Activated naive CD4-positive, alpha-beta T cell treated with anti-CD3 and anti-CD28 coated beads, Interleukin-2, amount 10 ng/mL, durations not matched to agents 7 days and 5 days (primary cell): ENCODE measurements at regions not wholly inside any gene's neighbourhood (a gene's known extent, or its start where the extent isn't known, plus 50 kb on each side); places are given as distances from the start of the nearest gene placed in this dataset.
"Not testable (repeated sequence)": the region's sequence is repeated elsewhere in the genome, so short reads cannot be mapped to it uniquely, and the experiment has no call there.

Experiments used
- CTCF ChIA-PET: fragments of 350-600 bp; sonication (Branson Sonifier 250); formaldehyde crosslinking; loops from one replicate; lab custom pipeline; 2021; ENCODE audit warnings: antibody characterized with exemption; lab: Charles Lee
- DNase-seq: peaks from one replicate; pipeline ENCODE4 v3.0.0-alpha.2; 2020
- H3K27ac Mint-ChIP-seq: one replicate; pipeline ENCODE4 v1.8.0; 2021; ENCODE audit warnings: mild to moderate bottlenecking, moderate library complexity, mixed read lengths
- H3K27me3 Mint-ChIP-seq: one replicate; pipeline ENCODE4 v1.8.0; 2021; ENCODE audit warnings: mild to moderate bottlenecking, mixed read lengths
- H3K36me3 Mint-ChIP-seq: one replicate; pipeline ENCODE4 v1.8.0; 2021; ENCODE audit warnings: mixed read lengths
- H3K4me1 Mint-ChIP-seq: one replicate; pipeline ENCODE4 v1.8.0; 2021; ENCODE audit warnings: mixed read lengths
- H3K4me3 Mint-ChIP-seq: one replicate; pipeline ENCODE4 v1.8.0; 2021; ENCODE audit warnings: mild to moderate bottlenecking, moderate library complexity, mixed read lengths
- H3K9me3 Mint-ChIP-seq: one replicate; pipeline ENCODE4 v1.8.0; 2021; ENCODE audit warnings: mixed read lengths

GRCh38 chr15:100726421-100727190 lies 124.2 kb downstream of the ASB7 start:
- Mint-ChIP-seq H3K4me1 (no peaks in the 10 kb centered on the region), H3K36me3 (no peaks in the 10 kb centered on the region), H3K27me3 (no peaks in the 10 kb centered on the region), H3K4me3 (no peak overlapping the region), H3K9me3 (no peaks in the 10 kb centered on the region), H3K27ac (no peak overlapping the region)
- CTCF ChIA-PET, result no interaction called here
- no peak for DNase-seq

- H3K4me3 Mint-ChIP-seq, result no peak overlapping the region
- no peaks in the 10 kb centered on the region for H3K4me1 Mint-ChIP-seq
- H3K27ac Mint-ChIP-seq, result no peak overlapping the region
- no peak for DNase-seq
- H3K36me3 Mint-ChIP-seq, result no peaks in the 10 kb centered on the region
- CTCF ChIA-PET, result no interaction called here
- no peaks in the 10 kb centered on the region for H3K27me3 Mint-ChIP-seq
- no peaks in the 10 kb centered on the region for H3K9me3 Mint-ChIP-seq
Observed at GRCh38 chr15:100727291-100727851, 125.0 kb downstream of the ASB7 start.

- CTCF ChIA-PET, result no interaction called here
- Mint-ChIP-seq H3K9me3 (no peaks in the 10 kb centered on the region), H3K36me3 (no peaks in the 10 kb centered on the region), H3K27me3 (peaks cover 4% of the 10 kb centered on the region), H3K4me1 (no peaks in the 10 kb centered on the region), H3K4me3 (no peak overlapping the region), H3K27ac (no peak overlapping the region)
- DNase-seq, result no peak
Observed at GRCh38 chr15:100728371-100729201, 126.2 kb downstream of the ASB7 start.

GRCh38 chr15:100729461-100729860 lies 127.1 kb downstream of the ASB7 start:
- CTCF ChIA-PET, result no interaction called here

GRCh38 chr15:100730129-100730528 lies 127.7 kb downstream of the ASB7 start:
- no peak for DNase-seq
- Mint-ChIP-seq H3K27me3 (peaks cover 4% of the 10 kb centered on the region), H3K27ac (no peak overlapping the region), H3K4me1 (no peaks in the 10 kb centered on the region), H3K4me3 (no peak overlapping the region), H3K9me3 (no peaks in the 10 kb centered on the region), H3K36me3 (no peaks in the 10 kb centered on the region)
- CTCF ChIA-PET, result no interaction called here

More at GRCh38 chr15:100729461-100729860, 127.1 kb downstream of the ASB7 start:
- no peak for DNase-seq
- H3K4me3 Mint-ChIP-seq, result no peak overlapping the region
- H3K4me1 Mint-ChIP-seq, result no peaks in the 10 kb centered on the region
- no peaks in the 10 kb centered on the region for H3K9me3 Mint-ChIP-seq
- peaks cover 4% of the 10 kb centered on the region for H3K27me3 Mint-ChIP-seq
- no peaks in the 10 kb centered on the region for H3K36me3 Mint-ChIP-seq
- H3K27ac Mint-ChIP-seq, result no peak overlapping the region

GRCh38 chr15:100730655-100731266 lies 128.4 kb downstream of the ASB7 start:
- Mint-ChIP-seq H3K4me3 (no peak overlapping the region), H3K36me3 (no peaks in the 10 kb centered on the region), H3K4me1 (no peaks in the 10 kb centered on the region), H3K27ac (no peak overlapping the region), H3K27me3 (peaks cover 4% of the 10 kb centered on the region), H3K9me3 (no peaks in the 10 kb centered on the region)
- CTCF ChIA-PET, result no interaction called here
- no peak for DNase-seq

GRCh38 chr15:100731267-100732152 lies 129.1 kb downstream of the ASB7 start:
- no peak for DNase-seq
- Mint-ChIP-seq H3K36me3 (no peaks in the 10 kb centered on the region), H3K27ac (no peak overlapping the region), H3K4me1 (no peaks in the 10 kb centered on the region), H3K4me3 (no peak overlapping the region), H3K27me3 (peaks cover 4% of the 10 kb centered on the region), H3K9me3 (no peaks in the 10 kb centered on the region)
- CTCF ChIA-PET, result no interaction called here

- H3K4me1 Mint-ChIP-seq, result no peaks in the 10 kb centered on the region
- peaks cover 4% of the 10 kb centered on the region for H3K27me3 Mint-ChIP-seq
- H3K9me3 Mint-ChIP-seq, result no peaks in the 10 kb centered on the region
- no peak for DNase-seq
- no peaks in the 10 kb centered on the region for H3K36me3 Mint-ChIP-seq
- H3K27ac Mint-ChIP-seq, result no peak overlapping the region
- CTCF ChIA-PET, result no interaction called here
- H3K4me3 Mint-ChIP-seq, result no peak overlapping the region
Observed at GRCh38 chr15:100732211-100733055, 130.0 kb downstream of the ASB7 start.

GRCh38 chr15:100733101-100733842 lies 130.9 kb downstream of the ASB7 start:
- H3K4me1 Mint-ChIP-seq, result no peaks in the 10 kb centered on the region
- H3K36me3 Mint-ChIP-seq, result no peaks in the 10 kb centered on the region
- H3K9me3 Mint-ChIP-seq, result no peaks in the 10 kb centered on the region
- H3K4me3 Mint-ChIP-seq, result no peak overlapping the region
- CTCF ChIA-PET, result no interaction called here
- peaks cover 7% of the 10 kb centered on the region for H3K27me3 Mint-ChIP-seq
- no peak overlapping the region for H3K27ac Mint-ChIP-seq
- no peak for DNase-seq

GRCh38 chr15:100733843-100734185 lies 131.4 kb downstream of the ASB7 start:
- H3K27ac Mint-ChIP-seq, DNase-seq, H3K36me3 Mint-ChIP-seq, H3K9me3 Mint-ChIP-seq, H3K4me3 Mint-ChIP-seq, H3K4me1 Mint-ChIP-seq, CTCF ChIA-PET: not testable (repeated sequence)
- peaks cover 11% of the 10 kb centered on the region for H3K27me3 Mint-ChIP-seq

GRCh38 chr15:100734586-100734985 lies 132.2 kb downstream of the ASB7 start:
- CTCF ChIA-PET, result no interaction called here
- H3K27me3 Mint-ChIP-seq, result peaks cover 11% of the 10 kb centered on the region

GRCh38 chr15:100735129-100736053 lies 133.0 kb downstream of the ASB7 start:
- Mint-ChIP-seq H3K27ac (no peak overlapping the region), H3K27me3 (peaks cover 11% of the 10 kb centered on the region), H3K36me3 (no peaks in the 10 kb centered on the region), H3K9me3 (no peaks in the 10 kb centered on the region), H3K4me3 (no peak overlapping the region), H3K4me1 (no peaks in the 10 kb centered on the region)
- DNase-seq, result no peak
- CTCF ChIA-PET, result no interaction called here

More at GRCh38 chr15:100734586-100734985, 132.2 kb downstream of the ASB7 start:
- Mint-ChIP-seq H3K4me3 (no peak overlapping the region), H3K9me3 (no peaks in the 10 kb centered on the region), H3K36me3 (no peaks in the 10 kb centered on the region), H3K4me1 (no peaks in the 10 kb centered on the region), H3K27ac (no peak overlapping the region)
- no peak for DNase-seq
